ENCODE measurements at regions not wholly inside any gene's neighbourhood (a gene's known extent, or its start where the extent isn't known, plus 50 kb on each side); places are given as distances from the start of the nearest gene placed in this dataset.
"Not testable (repeated sequence)": the region's sequence is repeated elsewhere in the genome, so short reads cannot be mapped to it uniquely, and the experiment has no call there.

GRCh38 chr14:83184531-83184930, 1650.9 kb upstream of the SEL1L start:
- POLR2A ChIA-PET = no interaction called here
- DNase-seq (ENCODE audit: extremely low spot score) = no peak
- TF ChIP-seq L3MBTL2 (conservative IDR thresholded peaks at IDR 0.05) = no peak
- no peak for TF ChIP-seq HDGF (IDR thresholded peaks at IDR 0.05; ENCODE audit: borderline replicate concordance)
- no peak for TF ChIP-seq LEF1 (IDR thresholded peaks at IDR 0.05; ENCODE audit: borderline replicate concordance)
- no peak for TF ChIP-seq SUZ12 (IDR thresholded peaks at IDR 0.05)
- no peak for TF ChIP-seq TARDBP (IDR thresholded peaks at IDR 0.05)
- no peak for TF ChIP-seq ZNF384 (IDR thresholded peaks at IDR 0.05)
- no peak for TF ChIP-seq CTBP1 (IDR thresholded peaks at IDR 0.05; ENCODE audit: borderline replicate concordance)
- no peak for TF ChIP-seq FOXK2 (IDR thresholded peaks at IDR 0.05)
- TF ChIP-seq FOXA1 (IDR thresholded peaks at IDR 0.05) = no peak
- no peak for TF ChIP-seq BHLHE40 (IDR thresholded peaks at IDR 0.05; ENCODE audit: borderline replicate concordance)
- no peak for TF ChIP-seq ARNT (IDR thresholded peaks at IDR 0.05)
- no peak for TF ChIP-seq ELF4 (IDR thresholded peaks at IDR 0.05)
- no peak for TF ChIP-seq PKNOX1 (IDR thresholded peaks at IDR 0.05)
- TF ChIP-seq NFRKB (IDR thresholded peaks at IDR 0.05) = no peak
- no peak for TF ChIP-seq FOXM1 (IDR thresholded peaks at IDR 0.05; ENCODE audit: borderline replicate concordance)
- TF ChIP-seq SP1 (IDR thresholded peaks at IDR 0.05) = no peak
- CTCF ChIA-PET = interaction anchor here (0.6 kb wide), 1 partner anchor 270 kb away, joined by 3 read pairs; no protein-coding TSS in a partner anchor

GRCh38 chr14:83188311-83188710, 1654.7 kb upstream of the SEL1L start:
- POLR2A ChIA-PET; CTCF ChIA-PET; DNase-seq (ENCODE audit: extremely low spot score): not testable (repeated sequence)

- TF ChIP-seq FOXA1 (IDR thresholded peaks at IDR 0.05) (no peak), ARNT (IDR thresholded peaks at IDR 0.05) (no peak), TARDBP (IDR thresholded peaks at IDR 0.05) (no peak), SP1 (IDR thresholded peaks at IDR 0.05) (no peak), L3MBTL2 (conservative IDR thresholded peaks at IDR 0.05) (no peak), FOXM1 (IDR thresholded peaks at IDR 0.05; ENCODE audit: borderline replicate concordance) (no peak), SUZ12 (IDR thresholded peaks at IDR 0.05) (no peak), BHLHE40 (IDR thresholded peaks at IDR 0.05; ENCODE audit: borderline replicate concordance) (no peak), PKNOX1 (IDR thresholded peaks at IDR 0.05) (no peak), ZNF384 (IDR thresholded peaks at IDR 0.05) (no peak), LEF1 (IDR thresholded peaks at IDR 0.05; ENCODE audit: borderline replicate concordance) (no peak)
- POLR2A ChIA-PET = no interaction called here
- CTCF ChIA-PET = no interaction called here
- no peak for DNase-seq (ENCODE audit: extremely low spot score)
Observed at GRCh38 chr14:83196236-83196635, 1662.6 kb upstream of the SEL1L start.

GRCh38 chr14:83197271-83197670, 1663.6 kb upstream of the SEL1L start:
- POLR2A ChIA-PET = no interaction called here
- CTCF ChIA-PET = no interaction called here
- no peak for DNase-seq (ENCODE audit: extremely low spot score)
- no peak for TF ChIP-seq PKNOX1 (IDR thresholded peaks at IDR 0.05)
- no peak for TF ChIP-seq HDGF (IDR thresholded peaks at IDR 0.05; ENCODE audit: borderline replicate concordance)
- no peak for TF ChIP-seq SP1 (IDR thresholded peaks at IDR 0.05)
- TF ChIP-seq FOXM1 (IDR thresholded peaks at IDR 0.05; ENCODE audit: borderline replicate concordance) = no peak
- no peak for TF ChIP-seq ZNF384 (IDR thresholded peaks at IDR 0.05)
- no peak for TF ChIP-seq ARNT (IDR thresholded peaks at IDR 0.05)
- TF ChIP-seq L3MBTL2 (conservative IDR thresholded peaks at IDR 0.05) = no peak
- TF ChIP-seq BHLHE40 (IDR thresholded peaks at IDR 0.05; ENCODE audit: borderline replicate concordance) = no peak
- TF ChIP-seq SUZ12 (IDR thresholded peaks at IDR 0.05) = no peak
- TF ChIP-seq ELF4 (IDR thresholded peaks at IDR 0.05) = no peak
- TF ChIP-seq LEF1 (IDR thresholded peaks at IDR 0.05; ENCODE audit: borderline replicate concordance) = no peak
- TF ChIP-seq NFRKB (IDR thresholded peaks at IDR 0.05) = no peak
- TF ChIP-seq CTBP1 (IDR thresholded peaks at IDR 0.05; ENCODE audit: borderline replicate concordance) = no peak

GRCh38 chr14:83207550-83207949, 1673.9 kb upstream of the SEL1L start:
- ChIA-PET CTCF (no interaction called here), POLR2A (no interaction called here)

More at GRCh38 chr14:83207550-83207949, 1673.9 kb upstream of the SEL1L start:
- no peak for DNase-seq (ENCODE audit: extremely low spot score)
- TF ChIP-seq CTBP1 (IDR thresholded peaks at IDR 0.05; ENCODE audit: borderline replicate concordance) = no peak
- no peak for TF ChIP-seq ELF4 (IDR thresholded peaks at IDR 0.05)
- TF ChIP-seq ARNT (IDR thresholded peaks at IDR 0.05) = no peak
- TF ChIP-seq BHLHE40 (IDR thresholded peaks at IDR 0.05; ENCODE audit: borderline replicate concordance) = no peak
- TF ChIP-seq L3MBTL2 (conservative IDR thresholded peaks at IDR 0.05) = no peak
- no peak for TF ChIP-seq SP1 (IDR thresholded peaks at IDR 0.05)
- no peak for TF ChIP-seq ZNF384 (IDR thresholded peaks at IDR 0.05)
- TF ChIP-seq FOXM1 (IDR thresholded peaks at IDR 0.05; ENCODE audit: borderline replicate concordance) = no peak
- TF ChIP-seq FOXK2 (IDR thresholded peaks at IDR 0.05) = no peak
- no peak for TF ChIP-seq FOXA1 (IDR thresholded peaks at IDR 0.05)
- no peak for TF ChIP-seq NFRKB (IDR thresholded peaks at IDR 0.05)
- no peak for TF ChIP-seq TARDBP (IDR thresholded peaks at IDR 0.05)
- TF ChIP-seq LEF1 (IDR thresholded peaks at IDR 0.05; ENCODE audit: borderline replicate concordance) = no peak
- TF ChIP-seq PKNOX1 (IDR thresholded peaks at IDR 0.05) = no peak
- TF ChIP-seq HDGF (IDR thresholded peaks at IDR 0.05; ENCODE audit: borderline replicate concordance) = no peak
- no peak for TF ChIP-seq SUZ12 (IDR thresholded peaks at IDR 0.05)
